Fibroblast of gingiva (primary cell): ENCODE measurements at regions not wholly inside any gene's neighbourhood (a gene's known extent, or its start where the extent isn't known, plus 50 kb on each side); places are given as distances from the start of the nearest gene placed in this dataset.
"Not testable (repeated sequence)": the region's sequence is repeated elsewhere in the genome, so short reads cannot be mapped to it uniquely, and the experiment has no call there.

Experiments
- DNase-seq: peaks from one replicate; pipeline ENCODE4 v3.0.0-alpha.2; 2011; ENCODE audit warnings: low read depth

DNA sequence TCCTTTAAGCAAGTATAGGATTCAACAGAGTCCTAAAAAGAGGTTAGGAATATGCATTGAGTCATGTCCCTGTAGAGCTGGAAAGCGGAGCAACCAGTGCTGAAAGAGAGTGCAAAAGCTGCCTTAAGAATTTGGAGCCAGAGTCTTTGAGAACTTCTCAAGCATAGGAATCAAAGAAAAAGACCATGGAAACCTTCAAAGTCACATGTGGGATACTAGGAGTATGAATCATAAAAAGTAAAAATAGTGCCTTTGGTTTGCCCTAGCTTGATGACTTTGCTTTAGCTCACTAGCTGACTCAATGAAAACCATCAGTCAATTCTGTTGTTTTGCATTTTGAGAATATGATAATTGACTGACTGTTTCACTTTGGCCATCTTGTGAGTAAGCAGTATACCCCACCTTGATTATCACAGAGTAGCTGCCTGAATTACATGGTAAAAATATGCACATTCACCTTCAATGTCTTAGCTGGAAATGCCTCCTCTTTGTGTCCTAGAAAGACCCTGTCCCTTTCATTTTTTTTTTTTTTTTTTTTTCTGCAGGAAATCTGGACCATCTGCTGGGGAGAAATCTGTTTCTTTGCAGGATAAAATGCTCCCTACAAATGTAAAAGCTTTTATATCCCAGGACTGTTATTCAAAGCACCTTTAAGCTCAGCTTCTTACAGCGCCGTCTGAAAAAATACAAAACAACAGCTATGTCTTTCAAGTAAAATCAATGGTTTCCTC lies 248.6 kb upstream of the KRR1 start:
- DNase-seq, result peak; percentile 49

DNA sequence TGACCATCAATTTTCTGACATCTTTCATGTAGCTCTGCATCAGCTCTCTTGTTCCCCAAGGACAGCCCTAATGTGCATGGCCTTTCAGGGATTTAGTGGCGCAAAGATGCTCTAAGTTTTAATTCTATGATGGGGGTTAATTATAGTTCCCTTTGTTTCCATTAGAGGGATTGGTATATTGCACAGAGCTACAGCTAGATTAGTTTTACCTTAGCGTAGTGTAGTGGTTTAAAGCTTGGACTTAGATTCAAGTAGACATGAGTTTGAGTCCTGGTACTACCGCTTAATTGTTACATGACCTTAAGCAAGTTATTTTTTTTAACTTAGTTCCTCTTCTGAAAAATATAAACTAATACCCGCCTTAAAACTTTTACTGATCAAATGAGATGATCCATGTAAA lies 247.8 kb upstream of the KRR1 start:
- DNase-seq, result no peak

DNA sequence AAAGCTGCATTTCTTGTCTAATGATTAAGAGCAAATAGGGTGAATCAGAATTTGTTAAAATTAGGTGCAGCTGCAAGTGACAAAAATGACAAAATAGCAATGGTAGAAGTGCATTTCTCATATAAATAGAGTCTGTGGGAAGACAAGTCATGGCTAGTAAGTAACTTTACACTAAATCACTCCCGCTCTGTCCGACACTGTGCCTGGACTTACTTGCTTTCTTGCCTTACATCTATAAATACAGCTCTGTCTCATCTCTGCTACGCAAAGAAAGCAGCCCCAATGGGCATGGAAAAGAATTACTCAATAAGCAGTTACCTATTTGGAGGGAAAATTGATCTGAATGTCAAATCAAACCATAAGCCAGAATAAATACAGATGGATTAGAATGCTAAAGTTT lies 245.4 kb upstream of the KRR1 start:
- DNase-seq, result no peak

DNA sequence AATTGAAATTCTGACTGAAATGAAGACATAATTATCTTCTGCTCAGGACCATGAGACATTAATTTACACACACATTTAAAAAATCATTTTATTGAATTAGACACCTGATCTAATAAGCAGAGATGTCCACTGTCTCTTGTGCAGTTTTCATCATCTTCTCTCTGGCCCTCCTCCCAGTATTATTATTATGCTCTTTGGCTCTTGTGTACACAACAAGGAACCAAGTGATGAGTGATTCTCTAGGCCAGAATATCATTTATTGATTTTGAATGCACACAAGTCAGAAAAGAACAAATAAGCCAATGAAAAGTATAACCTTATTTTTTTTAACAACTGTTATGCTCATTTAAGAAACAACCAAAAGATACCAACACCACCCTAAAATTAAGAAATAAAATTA lies 244.7 kb upstream of the KRR1 start:
- no peak for DNase-seq

DNA sequence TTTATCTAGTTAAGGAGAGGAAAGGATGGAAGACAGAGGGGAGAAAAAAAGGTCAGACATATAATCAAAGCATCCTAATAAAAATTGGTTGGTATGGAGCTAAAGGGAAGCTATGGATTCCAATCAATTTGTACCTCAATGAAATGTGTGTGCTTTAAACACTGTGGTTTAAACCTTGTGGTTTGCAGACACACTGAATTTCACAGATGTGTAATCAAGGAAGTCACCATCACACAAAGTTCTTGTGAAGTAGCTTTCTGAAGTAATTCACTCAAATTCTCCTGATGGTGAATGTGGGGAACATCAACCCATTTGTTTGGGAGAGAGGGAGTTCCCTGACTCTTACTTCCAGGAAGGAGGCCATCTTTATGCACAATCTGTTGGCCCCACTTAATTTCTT lies 243.3 kb upstream of the KRR1 start:
- no peak for DNase-seq

DNA sequence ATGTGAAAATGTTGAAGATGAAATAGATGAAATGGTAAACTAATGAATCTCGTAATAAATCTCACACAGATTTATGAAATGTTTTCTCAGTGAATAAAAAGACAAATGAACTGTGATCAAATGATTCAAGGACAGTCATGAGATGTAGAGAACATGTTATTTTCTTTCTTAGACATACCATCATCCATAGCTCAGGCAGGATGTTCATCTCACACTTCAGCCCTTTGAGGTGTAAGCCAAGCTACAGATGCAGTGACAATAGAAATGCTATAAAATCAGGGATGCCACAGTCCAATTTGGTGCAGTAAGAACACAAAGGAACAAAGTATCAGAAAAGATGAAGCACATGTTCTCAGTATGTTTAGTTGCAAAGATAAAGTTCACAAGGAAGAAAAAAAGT lies 242.7 kb upstream of the KRR1 start:
- DNase-seq, result no peak

DNA sequence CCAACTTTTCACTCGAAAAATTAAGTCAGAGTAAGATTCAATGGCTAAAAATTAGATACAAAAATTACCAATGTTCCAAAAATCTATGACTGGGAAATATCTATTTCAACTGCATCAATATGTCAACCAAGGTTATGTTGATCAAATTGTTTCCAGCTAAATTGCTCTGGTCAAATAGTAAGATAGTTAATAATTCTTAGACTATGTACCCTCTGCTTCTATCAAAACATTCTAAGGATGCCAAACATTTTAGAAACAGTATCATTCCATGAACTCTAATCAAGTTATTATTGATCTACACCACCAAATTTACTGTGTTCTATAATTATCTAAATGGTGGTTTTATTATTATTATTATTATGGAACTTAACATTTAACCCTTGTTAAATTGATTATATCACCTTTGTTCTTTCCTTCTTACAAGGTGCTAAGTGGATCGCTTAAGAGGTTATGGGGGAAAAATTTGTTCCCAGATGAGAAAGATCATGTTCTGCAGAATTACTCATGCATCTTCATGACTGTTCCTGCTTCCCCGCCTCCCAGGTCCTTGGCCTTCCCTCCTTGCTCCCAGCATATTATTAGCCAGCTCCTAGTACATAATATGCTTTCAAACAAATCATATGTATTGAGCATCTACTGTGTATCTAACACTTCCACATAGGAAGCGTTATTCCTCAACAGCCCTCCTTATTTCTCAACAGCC lies 240.5 kb upstream of the KRR1 start:
- peak; percentile 4 for DNase-seq

DNA sequence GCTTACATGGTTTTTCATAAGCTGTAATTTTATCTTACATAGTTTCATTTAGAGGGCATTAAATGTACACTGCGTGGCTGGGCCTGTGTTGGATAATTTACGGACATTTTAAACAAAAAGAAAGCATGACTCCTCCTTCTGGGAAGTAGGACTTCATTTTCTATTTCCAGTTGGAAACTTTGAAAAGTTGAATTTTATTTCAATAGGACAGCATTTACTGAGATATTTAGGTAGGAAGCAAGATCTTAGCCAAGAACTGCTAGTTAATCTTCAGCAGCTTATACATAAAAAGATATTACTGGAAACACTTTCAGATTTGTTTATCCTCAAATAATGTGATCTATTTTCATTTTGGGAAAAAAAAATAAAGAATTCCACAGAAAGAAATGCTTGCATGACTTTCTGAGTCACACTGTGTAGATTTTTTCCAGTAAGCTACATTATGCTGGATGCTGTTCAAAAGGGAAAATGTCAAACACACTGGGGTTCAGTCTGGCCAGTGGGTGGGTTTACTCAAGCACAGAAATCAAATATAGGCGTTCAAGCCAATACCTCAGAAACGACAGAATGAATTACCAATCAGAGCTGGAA lies 239.4 kb upstream of the KRR1 start:
- DNase-seq, result peak; percentile 92

DNA sequence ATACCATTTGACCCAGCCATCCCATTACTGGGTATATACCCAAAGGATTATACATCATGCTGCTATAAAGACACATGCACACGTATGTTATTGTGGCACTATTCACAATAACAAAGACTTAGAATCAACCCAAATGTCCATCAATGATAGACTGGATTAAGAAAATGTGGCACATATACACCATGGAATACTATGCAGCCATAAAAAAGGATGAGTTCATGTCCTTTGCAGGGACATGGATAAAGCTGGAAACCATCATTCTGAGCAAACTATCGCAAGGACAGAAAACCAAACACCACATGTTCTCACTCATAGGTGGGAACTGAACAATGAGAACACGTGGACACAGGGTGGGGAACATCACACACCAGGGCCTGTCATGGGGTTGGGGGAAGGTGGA lies 237.6 kb upstream of the KRR1 start:
- not testable (repeated sequence) for DNase-seq

DNA sequence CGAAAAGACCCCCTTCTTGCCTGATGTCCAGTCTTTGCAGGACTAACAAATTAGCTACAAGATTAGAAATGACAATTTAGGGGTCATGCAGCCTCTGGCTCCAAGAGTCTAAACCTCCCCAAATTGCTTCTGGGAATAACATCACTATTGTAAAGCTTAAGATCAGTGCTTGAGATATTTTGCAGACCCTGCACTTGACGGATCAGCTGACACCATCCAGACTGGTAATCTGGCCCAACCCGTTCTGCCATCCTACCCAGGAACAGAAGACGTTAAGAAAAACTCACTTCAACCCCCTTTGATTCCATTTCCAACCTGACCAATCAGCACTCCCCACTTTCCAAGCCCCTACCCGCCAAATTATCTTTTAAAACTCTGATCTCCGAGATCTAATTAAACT lies 236.7 kb upstream of the KRR1 start:
- no peak for DNase-seq

DNA sequence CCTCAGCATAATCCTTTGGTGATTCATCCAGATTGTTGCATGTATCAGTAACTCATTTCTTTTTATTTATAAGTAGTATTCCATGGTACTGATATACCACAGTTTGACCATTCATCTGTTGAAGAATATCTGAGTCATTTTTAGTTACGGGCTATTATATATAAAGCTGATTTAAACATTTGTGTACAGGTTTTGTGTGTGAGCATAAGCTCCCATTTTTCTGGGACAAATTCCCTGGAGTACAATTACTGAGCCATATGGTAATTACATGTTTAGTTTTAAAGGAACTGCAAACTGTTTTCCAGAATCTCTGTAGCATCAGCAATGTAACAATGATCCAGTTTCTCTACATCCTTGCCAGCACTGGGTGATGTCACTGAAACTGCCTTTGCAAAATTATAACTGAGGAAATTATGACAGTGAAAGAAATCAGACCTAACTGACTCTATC lies 236.2 kb upstream of the KRR1 start:
- peak; percentile 70 for DNase-seq

DNA sequence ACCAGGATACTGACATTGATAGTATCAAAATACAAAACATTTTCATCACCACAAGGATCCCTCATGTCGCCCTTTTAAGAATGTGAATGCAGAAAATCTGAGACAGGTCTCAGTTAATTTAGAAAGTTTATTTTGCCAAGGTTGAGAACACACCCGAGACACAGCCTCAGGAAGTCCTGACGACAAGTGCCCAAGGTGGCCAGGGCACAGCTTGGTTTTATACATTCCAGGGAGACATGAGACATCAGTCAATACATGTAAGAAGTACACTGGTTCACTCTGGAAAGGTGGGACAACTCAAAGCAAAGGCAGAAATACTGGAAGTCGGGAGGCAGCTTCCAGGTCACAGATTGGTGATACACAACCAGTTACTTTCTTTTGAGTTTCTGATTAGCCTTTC lies 235.2 kb upstream of the KRR1 start:
- DNase-seq, result no peak

DNA sequence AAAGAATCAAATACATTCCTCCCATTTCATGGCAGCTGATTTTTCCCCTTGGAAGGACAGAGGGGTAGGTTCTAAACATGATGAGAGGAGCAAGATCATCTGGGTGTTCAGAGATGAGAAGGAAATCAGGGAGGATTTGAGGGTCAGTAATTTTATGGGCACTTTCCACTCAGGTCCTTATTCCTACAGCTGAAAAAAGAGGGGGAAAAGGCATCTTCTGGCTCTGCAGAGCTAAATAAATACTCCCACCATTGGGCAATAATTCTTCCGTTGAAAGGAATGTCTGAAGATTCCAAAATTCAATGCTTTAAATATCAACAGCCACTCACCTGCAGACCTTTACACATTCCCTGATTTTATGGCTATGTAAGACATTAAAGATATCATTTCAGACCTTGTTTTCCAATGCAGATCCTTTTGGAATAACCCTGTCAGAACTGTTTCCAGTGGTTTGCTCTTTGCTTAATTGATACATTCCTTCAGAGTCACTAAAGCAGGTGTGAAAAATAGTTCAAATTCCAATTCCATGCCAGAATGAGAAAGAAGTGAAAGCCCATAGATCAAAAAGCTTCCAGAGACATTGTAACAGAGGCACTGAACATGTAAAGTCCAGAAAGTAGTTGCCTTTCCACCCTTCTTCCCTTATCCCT lies 233.3 kb upstream of the KRR1 start:
- no peak for DNase-seq

DNA sequence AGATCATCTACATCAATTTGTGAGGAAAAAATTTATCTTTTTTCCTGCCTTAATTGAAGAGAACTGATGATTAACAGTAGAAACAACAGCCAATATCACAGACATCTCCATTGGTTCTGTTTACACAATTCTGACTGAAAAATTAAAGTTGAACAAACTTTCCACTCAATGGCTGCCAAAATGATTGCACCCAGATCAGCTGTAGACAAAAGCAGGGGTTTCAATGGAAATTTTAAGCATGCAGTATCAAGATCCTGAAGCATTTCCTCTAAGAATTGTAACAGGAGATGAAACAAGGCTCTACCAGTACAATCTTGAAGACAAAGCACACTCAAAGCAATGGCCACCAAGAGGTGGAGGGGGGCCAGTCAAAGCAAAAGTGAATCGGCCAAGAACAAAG lies 231.6 kb upstream of the KRR1 start:
- peak; percentile 35 for DNase-seq

DNA sequence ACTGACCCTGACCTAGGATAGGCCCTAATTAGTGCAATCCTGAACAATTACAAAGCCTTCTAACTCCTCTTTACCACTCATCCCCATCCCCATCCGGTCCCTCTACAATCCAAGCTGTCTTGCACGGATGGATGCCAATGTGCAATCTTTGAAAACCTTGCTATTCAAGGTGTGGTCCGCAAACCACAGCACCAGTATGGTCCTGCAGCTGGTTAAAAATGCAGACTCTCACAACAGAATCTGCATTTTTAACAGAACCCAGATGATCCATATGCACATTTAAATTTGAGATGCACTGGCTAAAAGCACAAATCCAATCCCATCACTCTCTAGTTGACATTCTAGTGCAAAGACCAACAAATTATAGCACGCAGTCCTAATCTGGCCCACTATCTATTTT lies 230.6 kb upstream of the KRR1 start:
- DNase-seq, result no peak

DNA sequence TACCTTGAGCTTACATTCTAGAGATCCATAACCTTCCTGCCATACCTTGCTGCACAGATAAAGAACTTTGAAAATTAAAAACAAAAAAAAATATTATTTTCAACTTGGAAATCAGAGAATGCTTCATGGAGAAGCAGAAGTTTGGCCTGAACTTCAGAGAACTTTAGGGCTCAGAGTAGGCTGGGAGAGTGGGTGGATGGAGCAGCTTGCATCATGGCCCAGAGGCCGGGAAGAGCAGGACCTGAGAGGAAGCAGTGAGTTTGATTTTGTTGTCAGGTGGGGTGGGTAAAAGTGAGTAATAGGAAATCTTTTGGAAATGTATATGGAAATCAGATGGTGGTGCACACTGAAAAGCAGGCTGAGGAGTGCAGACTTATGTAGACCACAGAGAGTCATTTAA lies 228.5 kb upstream of the KRR1 start:
- DNase-seq, result no peak

DNA sequence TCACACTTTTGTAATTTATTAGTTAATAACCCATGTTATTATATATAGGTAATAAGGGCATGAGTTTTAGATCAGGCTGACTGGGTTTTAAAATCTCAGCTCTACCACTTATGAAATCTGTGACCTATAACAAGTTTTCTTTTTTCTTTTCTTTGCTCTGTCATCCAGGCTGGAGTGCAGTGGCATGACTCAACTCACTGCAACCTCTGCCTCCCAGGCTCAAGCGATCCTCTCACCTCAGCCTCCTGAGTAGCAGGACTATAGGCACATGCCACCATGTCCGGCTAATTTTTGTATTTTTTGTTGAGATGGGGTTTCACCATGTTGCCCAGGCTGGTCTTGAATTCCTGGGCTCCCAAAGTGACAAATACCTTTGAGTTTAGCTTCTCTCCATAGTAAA lies 227.7 kb upstream of the KRR1 start:
- DNase-seq, result not testable (repeated sequence)

DNA sequence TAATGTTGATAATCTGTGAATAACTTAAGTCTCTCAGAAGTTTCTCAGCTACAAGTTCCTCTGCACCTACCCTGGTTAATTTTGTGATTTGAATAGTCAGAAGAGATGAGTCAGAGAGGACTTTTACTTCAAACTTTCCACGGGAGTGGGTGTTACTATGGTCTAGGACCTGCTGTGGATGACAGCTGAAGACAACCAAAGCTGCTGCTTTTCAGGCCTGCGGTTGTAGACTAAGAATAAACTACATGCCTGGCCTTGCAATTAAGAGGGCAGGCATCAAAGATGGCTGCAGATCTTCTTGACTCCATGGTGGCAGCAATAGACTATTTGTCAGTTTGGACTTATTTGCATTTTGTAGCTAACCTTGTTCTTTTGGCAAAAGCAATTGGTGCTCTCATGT lies 227.1 kb upstream of the KRR1 start:
- DNase-seq, result no peak

DNA sequence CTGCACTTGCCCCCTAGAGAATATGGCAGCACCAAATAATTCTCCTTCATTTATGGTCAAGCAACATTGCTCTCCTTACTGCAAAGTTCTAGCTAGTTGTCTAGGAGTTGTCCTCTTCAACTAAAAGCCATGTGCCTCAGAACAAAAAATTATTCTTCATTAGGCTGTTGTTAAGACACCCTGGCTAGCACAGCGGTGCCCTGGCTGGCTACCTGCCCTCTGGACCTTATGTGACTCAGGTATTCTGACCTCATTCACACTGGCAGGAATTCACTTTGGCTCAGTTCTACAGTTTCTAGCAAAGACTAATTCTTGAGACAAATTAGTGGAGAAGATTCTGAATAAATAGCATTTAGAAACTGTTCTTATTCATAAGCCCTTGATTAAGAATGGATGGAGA lies 224.4 kb upstream of the KRR1 start:
- DNase-seq, result no peak

DNA sequence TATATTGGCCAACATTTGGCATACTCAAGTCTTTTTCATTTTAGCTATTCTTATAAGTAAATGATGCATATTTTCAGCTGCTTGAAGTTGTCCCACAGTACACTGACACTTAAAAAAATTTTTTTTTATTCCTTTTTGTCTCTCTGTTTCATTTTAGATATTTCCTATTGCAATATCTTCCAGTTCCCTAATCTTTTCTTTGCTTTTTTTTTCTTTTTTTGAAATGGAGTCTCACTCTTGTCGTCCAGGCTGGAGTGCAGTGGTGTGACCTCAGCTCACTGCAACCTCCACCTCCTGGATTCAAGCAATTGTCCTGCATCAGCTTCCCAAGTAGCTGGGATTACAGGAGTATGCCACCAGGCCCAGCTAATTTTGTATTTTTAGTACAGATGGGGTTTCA lies 217.4 kb upstream of the KRR1 start:
- no peak for DNase-seq

DNA sequence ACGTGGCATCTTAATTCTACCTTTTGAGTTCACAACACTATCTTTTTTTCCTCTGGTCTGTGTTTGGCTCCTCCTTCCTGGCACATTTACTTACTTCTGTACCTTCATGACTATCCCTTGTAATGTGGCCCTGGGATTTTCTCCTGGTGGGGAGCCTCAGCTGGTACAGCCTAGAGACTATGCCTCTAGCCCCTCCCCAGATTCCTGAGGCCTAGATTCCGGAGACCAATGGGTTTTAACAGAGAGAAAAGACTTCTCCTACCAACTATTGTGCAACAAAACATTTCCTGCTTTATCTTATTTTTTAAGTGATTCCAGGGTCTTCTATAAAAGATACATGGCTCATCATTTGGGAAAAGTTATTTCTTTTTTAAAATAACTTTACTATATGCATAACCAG lies 216.2 kb upstream of the KRR1 start:
- no peak for DNase-seq

DNA sequence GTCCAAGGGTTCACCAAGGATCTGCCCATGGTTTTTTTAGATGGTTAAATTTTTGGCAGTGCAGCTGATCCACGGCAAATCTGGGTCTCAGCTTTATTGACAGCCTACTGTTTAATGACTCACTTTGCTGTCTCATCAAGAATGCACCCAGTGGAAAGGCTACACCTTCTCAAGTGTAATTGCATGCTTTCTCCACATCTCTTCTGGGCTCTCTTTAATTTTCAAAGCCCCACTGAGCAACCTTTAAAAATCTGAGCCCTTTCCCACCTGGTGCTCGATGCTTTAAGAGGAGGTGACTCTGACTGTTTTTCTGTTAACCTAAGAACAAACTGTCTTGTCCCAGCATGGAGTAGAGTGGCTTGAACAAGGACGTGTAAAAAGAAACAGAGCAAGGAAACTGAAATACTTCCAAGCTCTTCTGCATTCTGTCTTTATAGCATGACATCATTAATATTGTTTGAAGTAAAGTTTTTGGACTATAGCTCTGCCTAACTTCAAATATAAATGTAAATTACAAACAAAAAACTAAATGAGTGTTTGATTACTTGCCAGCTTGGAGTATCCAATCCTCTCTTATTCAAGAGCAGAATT lies 214.2 kb upstream of the KRR1 start:
- DNase-seq, result peak; percentile 35

DNA sequence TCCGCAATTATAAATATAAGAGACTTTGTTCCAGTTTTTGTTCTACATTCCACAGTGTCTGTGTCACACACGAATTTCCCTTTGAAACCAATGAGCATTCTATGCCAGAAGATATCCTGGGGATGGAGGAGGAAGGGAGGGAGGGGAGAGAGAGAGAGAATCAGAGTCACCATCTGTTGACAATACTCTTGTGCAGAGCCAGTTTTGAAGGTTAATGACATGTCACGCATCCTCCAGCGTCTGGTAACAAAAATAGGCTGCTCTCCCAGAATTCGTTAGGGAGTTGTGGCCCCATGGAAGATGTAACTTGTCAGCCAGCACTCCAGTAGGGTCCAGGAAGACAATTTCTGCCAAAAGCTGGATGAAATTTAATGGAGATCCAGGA lies 213.5 kb upstream of the KRR1 start:
- DNase-seq, result peak; percentile 89
